GM23338 (cell line): ENCODE measurements at regions not wholly inside any gene's neighbourhood (a gene's known extent, or its start where the extent isn't known, plus 50 kb on each side); places are given as distances from the start of the nearest gene placed in this dataset.

Experiments
- ATAC-seq: fragments of 200-7000 bp; cut with Tn5 transposase; 3 replicates; pipeline ENCODE4 v1.9.1; 2020
- DNase-seq: peaks from one replicate; pipeline ENCODE4 v3.0.0-alpha.2; 2015; ENCODE audit warnings: low spot score
- H2AFZ ChIP-seq: fragments of 200-600 bp; sonication (generic); 2 replicates; pipeline ENCODE4 v1.8.0; 2016; ENCODE audit warnings: antibody characterized with exemption, mild to moderate bottlenecking, moderate library complexity
- H3F3A ChIP-seq: fragments of 200-600 bp; sonication (generic); replicated peaks from 2 replicates; pipeline ENCODE4 v1.8.0; 2017; ENCODE audit warnings: antibody characterized with exemption, mixed run types, low read depth
- H3K27ac ChIP-seq: fragments of 200-600 bp; sonication (generic); 2 replicates; pipeline ENCODE4 v1.6.1; 2016; ENCODE audit warnings: low read depth
- H3K27me3 ChIP-seq: fragments of 200-600 bp; sonication (generic); 2 replicates; pipeline ENCODE4 v1.8.0; 2016; ENCODE audit warnings: mild to moderate bottlenecking, mixed run types, moderate library complexity; ENCODE audit not compliant: insufficient read depth
- H3K36me3 ChIP-seq: fragments of 200-600 bp; sonication (generic); 2 replicates; pipeline ENCODE4 v1.8.0; 2016; ENCODE audit warnings: mild to moderate bottlenecking; ENCODE audit not compliant: insufficient read depth
- H3K4me1 ChIP-seq: fragments of 200-600 bp; sonication (generic); 2 replicates; pipeline ENCODE4 v1.8.0; 2016; ENCODE audit warnings: mild to moderate bottlenecking, moderate library complexity; ENCODE audit not compliant: insufficient read depth
- H3K4me2 ChIP-seq: fragments of 200-600 bp; sonication (generic); 2 replicates; pipeline ENCODE4 v1.7.1; 2017; ENCODE audit warnings: mixed run types
- H3K4me3 ChIP-seq: fragments of 200-600 bp; sonication (generic); 2 replicates; pipeline ENCODE4 v1.6.1; 2016; ENCODE audit warnings: mixed run types
- H3K79me2 ChIP-seq: fragments of 200-600 bp; sonication (generic); replicated peaks from 2 replicates; pipeline ENCODE4 v1.8.0; 2017; ENCODE audit warnings: mild to moderate bottlenecking; ENCODE audit not compliant: insufficient read depth
- H3K9me2 ChIP-seq: fragments of 200-600 bp; sonication (generic); 2 replicates; pipeline ENCODE4 v1.8.0; 2017; ENCODE audit not compliant: insufficient read depth
- H4K20me1 ChIP-seq: fragments of 200-600 bp; sonication (generic); replicated peaks from 2 replicates; pipeline ENCODE4 v1.8.0; 2017; ENCODE audit warnings: mild to moderate bottlenecking; ENCODE audit not compliant: insufficient read depth
- H3K27ac Mint-ChIP-seq: 2 replicates; pipeline ENCODE4 v1.8.0; 2020; ENCODE audit warnings: inconsistent platforms, mild to moderate bottlenecking, moderate library complexity, mixed read lengths
- H3K27me3 Mint-ChIP-seq: 3 replicates; pipeline ENCODE4 v1.8.0; 2022; ENCODE audit warnings: low read depth, mild to moderate bottlenecking, moderate library complexity, mixed read lengths, inconsistent platforms; ENCODE audit not compliant: insufficient read depth, poor library complexity
- H3K36me3 Mint-ChIP-seq: 3 replicates; pipeline ENCODE4 v1.8.0; 2021; ENCODE audit warnings: low read depth, mild to moderate bottlenecking, inconsistent platforms, moderate library complexity, mixed read lengths
- H3K4me1 Mint-ChIP-seq: 3 replicates; pipeline ENCODE4 v1.8.0; 2020; ENCODE audit warnings: mild to moderate bottlenecking, inconsistent platforms, mixed read lengths
- H3K4me3 Mint-ChIP-seq: 3 replicates; pipeline ENCODE4 v1.8.0; 2021; ENCODE audit warnings: moderate library complexity, mild to moderate bottlenecking, inconsistent platforms, mixed read lengths
- H3K9me3 Mint-ChIP-seq: 3 replicates; pipeline ENCODE4 v1.8.0; 2020; ENCODE audit warnings: moderate library complexity, mild to moderate bottlenecking, inconsistent platforms, mixed read lengths
- EZH2 ChIP-seq: fragments of 200-600 bp; sonication (generic); IDR thresholded peaks from one replicate; pipeline ENCODE4 v1.8.0; 2017; ENCODE audit warnings: antibody characterized with exemption, mild to moderate bottlenecking, low read depth; ENCODE audit not compliant: unreplicated experiment
- JUNB ChIP-seq: IDR thresholded peaks from one replicate; pipeline ENCODE4 v1.6.1; 2016; ENCODE audit warnings: antibody characterized with exemption; ENCODE audit not compliant: unreplicated experiment
- POLR2AphosphoS5 ChIP-seq: IDR thresholded peaks from 2 replicates; pipeline ENCODE4 v1.6.1; 2016; ENCODE audit warnings: antibody characterized with exemption, low read depth
- ZNF331 ChIP-seq: fragments of 250-450 bp; sonication (Bioruptor Pico); IDR thresholded peaks from 2 replicates; pipeline ENCODE4 v1.5.0; 2020; ENCODE audit warnings: low read depth, mild to moderate bottlenecking, moderate library complexity
- TF ChIP-seq, protein P1 (sequence below): fragments of 250-450 bp; sonication (Bioruptor Pico); IDR thresholded peaks from 2 replicates; pipeline ENCODE4 v1.5.0; 2020; ENCODE audit warnings: mild to moderate bottlenecking, moderate library complexity
- TF ChIP-seq, protein P2 (sequence below): IDR thresholded peaks from one replicate; pipeline ENCODE4 v1.6.1; 2018; ENCODE audit warnings: antibody characterized with exemption; ENCODE audit not compliant: unreplicated experiment

DNA sequence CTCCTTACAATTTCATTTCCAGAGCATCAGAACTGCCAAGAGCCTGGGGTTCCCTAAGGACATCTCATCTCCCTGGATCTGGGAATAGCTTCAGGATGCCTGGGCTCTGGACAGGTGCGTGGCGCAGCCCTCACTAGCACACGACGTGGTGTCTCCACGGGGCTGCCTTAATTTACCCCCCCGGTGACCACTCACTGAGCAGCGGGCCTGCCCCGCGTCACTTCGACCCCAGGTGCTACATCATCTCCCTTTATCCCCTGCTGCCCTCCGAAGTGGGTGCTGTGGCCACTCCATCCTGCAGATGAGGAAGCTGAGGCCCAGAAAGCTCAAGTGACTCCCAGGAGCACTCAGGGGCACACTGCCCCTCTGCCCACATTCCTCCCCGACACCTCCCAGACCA lies 177.8 kb upstream of the SFSWAP start (continued):
- TF ChIP-seq, protein P1, sequence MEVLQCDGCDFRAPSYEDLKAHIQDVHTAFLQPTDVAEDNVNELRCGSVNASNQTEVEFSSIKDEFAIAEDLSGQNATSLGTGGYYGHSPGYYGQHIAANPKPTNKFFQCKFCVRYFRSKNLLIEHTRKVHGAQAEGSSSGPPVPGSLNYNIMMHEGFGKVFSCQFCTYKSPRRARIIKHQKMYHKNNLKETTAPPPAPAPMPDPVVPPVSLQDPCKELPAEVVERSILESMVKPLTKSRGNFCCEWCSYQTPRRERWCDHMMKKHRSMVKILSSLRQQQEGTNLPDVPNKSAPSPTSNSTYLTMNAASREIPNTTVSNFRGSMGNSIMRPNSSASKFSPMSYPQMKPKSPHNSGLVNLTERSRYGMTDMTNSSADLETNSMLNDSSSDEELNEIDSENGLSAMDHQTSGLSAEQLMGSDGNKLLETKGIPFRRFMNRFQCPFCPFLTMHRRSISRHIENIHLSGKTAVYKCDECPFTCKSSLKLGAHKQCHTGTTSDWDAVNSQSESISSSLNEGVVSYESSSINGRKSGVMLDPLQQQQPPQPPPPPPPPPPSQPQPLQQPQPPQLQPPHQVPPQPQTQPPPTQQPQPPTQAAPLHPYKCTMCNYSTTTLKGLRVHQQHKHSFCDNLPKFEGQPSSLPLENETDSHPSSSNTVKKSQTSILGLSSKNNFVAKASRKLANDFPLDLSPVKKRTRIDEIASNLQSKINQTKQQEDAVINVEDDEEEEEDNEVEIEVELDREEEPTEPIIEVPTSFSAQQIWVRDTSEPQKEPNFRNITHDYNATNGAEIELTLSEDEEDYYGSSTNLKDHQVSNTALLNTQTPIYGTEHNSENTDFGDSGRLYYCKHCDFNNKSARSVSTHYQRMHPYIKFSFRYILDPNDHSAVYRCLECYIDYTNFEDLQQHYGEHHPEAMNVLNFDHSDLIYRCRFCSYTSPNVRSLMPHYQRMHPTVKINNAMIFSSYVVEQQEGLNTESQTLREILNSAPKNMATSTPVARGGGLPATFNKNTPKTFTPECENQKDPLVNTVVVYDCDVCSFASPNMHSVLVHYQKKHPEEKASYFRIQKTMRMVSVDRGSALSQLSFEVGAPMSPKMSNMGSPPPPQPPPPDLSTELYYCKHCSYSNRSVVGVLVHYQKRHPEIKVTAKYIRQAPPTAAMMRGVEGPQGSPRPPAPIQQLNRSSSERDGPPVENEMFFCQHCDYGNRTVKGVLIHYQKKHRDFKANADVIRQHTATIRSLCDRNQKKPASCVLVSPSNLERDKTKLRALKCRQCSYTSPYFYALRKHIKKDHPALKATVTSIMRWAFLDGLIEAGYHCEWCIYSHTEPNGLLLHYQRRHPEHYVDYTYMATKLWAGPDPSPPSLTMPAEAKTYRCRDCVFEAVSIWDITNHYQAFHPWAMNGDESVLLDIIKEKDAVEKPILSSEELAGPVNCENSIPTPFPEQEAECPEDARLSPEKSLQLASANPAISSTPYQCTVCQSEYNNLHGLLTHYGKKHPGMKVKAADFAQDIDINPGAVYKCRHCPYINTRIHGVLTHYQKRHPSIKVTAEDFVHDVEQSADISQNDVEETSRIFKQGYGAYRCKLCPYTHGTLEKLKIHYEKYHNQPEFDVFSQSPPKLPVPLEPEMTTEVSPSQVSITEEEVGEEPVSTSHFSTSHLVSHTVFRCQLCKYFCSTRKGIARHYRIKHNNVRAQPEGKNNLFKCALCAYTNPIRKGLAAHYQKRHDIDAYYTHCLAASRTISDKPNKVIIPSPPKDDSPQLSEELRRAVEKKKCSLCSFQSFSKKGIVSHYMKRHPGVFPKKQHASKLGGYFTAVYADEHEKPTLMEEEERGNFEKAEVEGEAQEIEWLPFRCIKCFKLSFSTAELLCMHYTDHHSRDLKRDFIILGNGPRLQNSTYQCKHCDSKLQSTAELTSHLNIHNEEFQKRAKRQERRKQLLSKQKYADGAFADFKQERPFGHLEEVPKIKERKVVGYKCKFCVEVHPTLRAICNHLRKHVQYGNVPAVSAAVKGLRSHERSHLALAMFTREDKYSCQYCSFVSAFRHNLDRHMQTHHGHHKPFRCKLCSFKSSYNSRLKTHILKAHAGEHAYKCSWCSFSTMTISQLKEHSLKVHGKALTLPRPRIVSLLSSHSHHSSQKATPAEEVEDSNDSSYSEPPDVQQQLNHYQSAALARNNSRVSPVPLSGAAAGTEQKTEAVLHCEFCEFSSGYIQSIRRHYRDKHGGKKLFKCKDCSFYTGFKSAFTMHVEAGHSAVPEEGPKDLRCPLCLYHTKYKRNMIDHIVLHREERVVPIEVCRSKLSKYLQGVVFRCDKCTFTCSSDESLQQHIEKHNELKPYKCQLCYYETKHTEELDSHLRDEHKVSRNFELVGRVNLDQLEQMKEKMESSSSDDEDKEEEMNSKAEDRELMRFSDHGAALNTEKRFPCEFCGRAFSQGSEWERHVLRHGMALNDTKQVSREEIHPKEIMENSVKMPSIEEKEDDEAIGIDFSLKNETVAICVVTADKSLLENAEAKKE (CRISPR knock-in tag): no peak
- no peak for TF ChIP-seq JUNB

DNA sequence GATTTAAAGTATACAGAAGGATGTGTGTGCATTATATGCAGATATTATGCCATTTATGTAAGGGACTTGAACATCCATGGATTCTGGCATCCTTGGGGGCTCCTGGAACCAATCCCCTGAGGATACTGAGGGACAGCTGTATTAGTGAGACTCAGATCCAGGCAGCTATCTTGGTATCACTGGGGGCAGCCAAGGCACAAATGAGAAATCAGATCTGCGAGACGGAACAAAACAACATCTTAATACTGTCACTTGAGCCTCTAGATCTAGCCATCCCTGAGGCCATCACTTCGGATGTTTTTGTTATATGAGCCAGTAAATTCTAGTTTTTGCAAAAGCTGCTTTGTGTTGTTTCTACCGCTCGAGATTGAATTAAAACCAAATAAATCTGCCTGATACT lies 175.1 kb upstream of the SFSWAP start:
- no peaks in the 10 kb centered on the region for H3K36me3 Mint-ChIP-seq
- H3K27ac ChIP-seq: no peak overlapping the region
- no peak overlapping the region for H3K4me3 ChIP-seq
- no peaks in the 10 kb centered on the region for H3K27me3 Mint-ChIP-seq
- no peaks in the 10 kb centered on the region for H3K36me3 ChIP-seq
- H3K27ac Mint-ChIP-seq: no peak overlapping the region
- H3K9me3 Mint-ChIP-seq: no peaks in the 10 kb centered on the region
- DNase-seq (no peak), ATAC-seq (no peak)
- H3K4me1 ChIP-seq: no peaks in the 10 kb centered on the region
- no peaks in the 10 kb centered on the region for H4K20me1 ChIP-seq
- H3F3A ChIP-seq: no peaks in the 10 kb centered on the region
- no peak overlapping the region for H3K4me3 Mint-ChIP-seq
- no peaks in the 10 kb centered on the region for H3K27me3 ChIP-seq
- no peak overlapping the region for H3K4me2 ChIP-seq
- no peak overlapping the region for H2AFZ ChIP-seq
- H3K79me2 ChIP-seq: no peaks in the 10 kb centered on the region
- no peaks in the 10 kb centered on the region; the same call in 2 of the 3 replicates for H3K4me1 Mint-ChIP-seq
- peaks cover 3% of the 10 kb centered on the region; the same call in 1 of the 2 replicates for H3K9me2 ChIP-seq
- TF ChIP-seq POLR2AphosphoS5 (no peak), JUNB (no peak), ZNF331 (CRISPR knock-in tag) (no peak), EZH2 (no peak)
- TF ChIP-seq, protein P2, sequence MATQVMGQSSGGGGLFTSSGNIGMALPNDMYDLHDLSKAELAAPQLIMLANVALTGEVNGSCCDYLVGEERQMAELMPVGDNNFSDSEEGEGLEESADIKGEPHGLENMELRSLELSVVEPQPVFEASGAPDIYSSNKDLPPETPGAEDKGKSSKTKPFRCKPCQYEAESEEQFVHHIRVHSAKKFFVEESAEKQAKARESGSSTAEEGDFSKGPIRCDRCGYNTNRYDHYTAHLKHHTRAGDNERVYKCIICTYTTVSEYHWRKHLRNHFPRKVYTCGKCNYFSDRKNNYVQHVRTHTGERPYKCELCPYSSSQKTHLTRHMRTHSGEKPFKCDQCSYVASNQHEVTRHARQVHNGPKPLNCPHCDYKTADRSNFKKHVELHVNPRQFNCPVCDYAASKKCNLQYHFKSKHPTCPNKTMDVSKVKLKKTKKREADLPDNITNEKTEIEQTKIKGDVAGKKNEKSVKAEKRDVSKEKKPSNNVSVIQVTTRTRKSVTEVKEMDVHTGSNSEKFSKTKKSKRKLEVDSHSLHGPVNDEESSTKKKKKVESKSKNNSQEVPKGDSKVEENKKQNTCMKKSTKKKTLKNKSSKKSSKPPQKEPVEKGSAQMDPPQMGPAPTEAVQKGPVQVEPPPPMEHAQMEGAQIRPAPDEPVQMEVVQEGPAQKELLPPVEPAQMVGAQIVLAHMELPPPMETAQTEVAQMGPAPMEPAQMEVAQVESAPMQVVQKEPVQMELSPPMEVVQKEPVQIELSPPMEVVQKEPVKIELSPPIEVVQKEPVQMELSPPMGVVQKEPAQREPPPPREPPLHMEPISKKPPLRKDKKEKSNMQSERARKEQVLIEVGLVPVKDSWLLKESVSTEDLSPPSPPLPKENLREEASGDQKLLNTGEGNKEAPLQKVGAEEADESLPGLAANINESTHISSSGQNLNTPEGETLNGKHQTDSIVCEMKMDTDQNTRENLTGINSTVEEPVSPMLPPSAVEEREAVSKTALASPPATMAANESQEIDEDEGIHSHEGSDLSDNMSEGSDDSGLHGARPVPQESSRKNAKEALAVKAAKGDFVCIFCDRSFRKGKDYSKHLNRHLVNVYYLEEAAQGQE: no peak
- TF ChIP-seq, protein P1 (CRISPR knock-in tag): no peak
